ENCODE measurements at regions not wholly inside any gene's neighbourhood (a gene's known extent, or its start where the extent isn't known, plus 50 kb on each side); places are given as distances from the start of the nearest gene placed in this dataset.
"Not testable (repeated sequence)": the region's sequence is repeated elsewhere in the genome, so short reads cannot be mapped to it uniquely, and the experiment has no call there.

DNA sequence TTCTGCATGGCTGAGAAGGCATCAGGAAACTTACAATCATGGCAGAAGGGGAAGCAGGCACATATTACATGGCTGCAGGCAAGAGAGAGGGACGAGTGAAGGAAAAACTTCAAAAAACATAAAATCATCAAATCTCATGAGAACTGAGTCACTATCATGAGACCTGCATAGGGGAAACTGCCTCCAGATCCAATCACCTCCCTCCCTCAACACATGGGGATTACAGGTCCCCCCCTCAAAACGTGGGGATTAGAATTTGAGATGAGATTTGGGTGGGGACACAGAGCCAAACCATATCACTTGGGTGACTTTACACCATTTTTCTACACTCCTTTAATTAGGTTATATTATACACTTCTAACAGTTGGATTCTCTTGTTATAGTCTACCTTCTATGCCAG, 490.7 kb upstream of the KCND2 start:
- no peak for DNase-seq (ENCODE audit: low read depth)

DNA sequence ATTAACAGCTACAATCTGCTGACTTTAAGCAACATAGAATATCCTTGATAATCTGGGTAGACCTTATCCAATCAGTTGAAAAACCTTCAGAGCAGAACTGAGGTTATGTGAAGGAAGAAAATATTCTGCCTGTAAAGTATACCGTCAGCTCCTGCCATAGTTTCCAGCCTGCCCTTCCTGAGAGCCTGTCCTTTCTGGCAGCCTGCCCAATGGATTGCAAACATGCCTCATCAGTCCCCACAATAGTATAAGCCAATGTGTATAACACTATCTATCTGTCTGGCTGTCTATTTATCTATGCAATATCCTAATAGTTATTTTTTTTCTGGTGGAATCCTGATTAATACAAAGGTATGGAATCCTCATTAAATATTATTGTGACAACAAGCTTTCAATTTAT, 489.2 kb upstream of the KCND2 start:
- peak; percentile 72 for DNase-seq (ENCODE audit: low read depth)

DNA sequence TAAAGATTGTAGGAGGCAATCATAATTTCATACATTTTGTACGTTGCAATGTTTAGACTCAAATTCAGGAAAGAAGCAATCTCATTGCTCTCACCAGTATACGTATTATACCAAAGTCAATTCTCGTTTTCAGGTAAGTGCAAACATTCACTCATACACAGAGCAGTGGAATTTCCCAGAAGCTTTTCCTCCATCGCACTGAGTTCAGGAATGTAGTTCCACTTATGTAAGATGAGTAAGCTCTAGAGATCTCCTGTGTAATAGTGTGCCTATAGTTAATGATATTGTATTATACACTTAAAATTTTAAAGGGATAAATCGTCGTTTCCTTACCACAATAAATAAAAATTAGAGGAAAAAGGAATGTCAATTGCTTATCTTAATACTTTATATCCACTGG, 470.8 kb upstream of the KCND2 start:
- DNase-seq (ENCODE audit: low read depth), result no peak

DNA sequence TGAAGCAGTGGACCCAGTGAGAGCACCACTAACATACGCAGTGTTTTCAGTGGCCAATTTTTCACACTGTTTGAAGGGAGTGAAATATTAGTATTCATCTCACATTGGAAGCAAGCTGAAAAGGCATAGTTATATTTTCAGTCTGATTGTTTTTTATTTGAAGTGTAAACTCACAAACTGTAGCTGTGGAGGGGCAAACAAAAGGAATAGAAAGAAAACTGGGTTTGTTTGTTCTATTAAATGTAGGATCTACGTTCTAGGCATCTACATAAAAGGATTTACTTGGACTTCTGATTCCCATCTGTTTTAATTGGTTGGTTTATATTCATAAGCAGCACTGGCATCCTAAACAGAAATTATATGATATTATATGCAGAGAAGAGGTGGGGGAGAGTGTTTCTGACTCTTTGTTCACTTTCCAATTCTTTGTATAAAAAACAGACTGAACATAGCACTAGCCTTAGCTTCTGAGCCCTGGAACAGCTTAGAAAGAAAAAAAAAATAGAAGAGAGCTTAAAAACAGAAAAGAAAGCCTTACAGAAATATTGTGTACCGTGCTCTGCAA, 447.8 kb upstream of the KCND2 start:
- DNase-seq (ENCODE audit: low read depth), result no peak

DNA sequence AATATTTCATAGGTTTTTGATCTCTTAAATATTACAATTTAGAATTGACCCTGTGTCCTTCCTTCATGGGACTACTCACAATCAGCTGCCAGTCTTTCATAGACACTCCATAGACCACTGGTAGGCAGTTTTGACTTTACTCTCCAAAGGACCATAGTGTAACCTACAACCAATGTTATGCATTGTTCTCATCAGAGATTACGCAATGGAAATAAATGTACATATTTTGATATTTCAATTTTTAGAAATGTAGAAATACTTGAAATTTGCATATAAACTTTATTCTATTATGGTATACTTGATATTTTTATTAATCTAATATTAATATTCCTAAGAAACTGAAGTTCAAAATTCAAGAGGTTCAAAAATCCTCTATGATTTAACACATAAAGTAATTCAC, 446.4 kb upstream of the KCND2 start:
- DNase-seq (ENCODE audit: low read depth), result no peak

DNA sequence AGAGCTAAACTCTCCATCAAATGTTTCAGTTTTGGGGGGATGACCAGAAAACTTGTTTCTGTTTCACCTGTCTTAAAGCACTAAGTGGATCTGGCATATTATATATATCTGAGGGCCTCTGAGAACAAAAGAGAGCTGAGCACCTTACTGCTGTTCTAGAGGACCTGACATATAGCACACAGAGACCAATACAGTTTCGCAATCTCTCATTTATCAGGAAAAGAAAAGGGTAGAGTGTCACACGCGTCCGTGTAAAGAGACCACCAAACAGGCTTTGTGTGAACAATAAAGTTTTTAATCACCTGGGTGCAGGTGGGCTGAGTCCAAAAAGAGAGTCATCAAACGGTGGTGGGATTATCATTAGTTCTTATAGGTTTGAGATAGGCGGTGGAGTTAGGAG, 434.5 kb upstream of the KCND2 start:
- no peak for DNase-seq (ENCODE audit: low read depth)

DNA sequence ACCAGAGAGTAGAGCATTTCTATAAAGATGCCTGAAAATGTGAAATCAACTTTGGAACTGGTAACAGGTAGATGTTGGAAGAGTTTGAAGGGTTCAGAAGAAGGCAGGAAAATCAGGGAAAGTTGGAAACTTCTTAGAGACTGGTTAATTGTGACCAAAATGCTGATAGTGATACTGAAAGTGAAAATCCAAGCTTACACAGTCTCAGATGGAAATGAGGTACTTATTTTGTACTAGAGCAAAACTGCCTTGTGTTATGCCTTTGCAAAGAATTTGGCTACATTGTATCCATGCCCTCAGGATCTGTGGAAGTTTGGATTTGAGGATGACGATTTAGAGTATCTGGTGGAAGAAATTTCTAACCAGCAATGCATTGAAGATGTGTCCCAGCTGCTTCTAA, 430.6 kb upstream of the KCND2 start:
- DNase-seq (ENCODE audit: low read depth), result no peak

DNA sequence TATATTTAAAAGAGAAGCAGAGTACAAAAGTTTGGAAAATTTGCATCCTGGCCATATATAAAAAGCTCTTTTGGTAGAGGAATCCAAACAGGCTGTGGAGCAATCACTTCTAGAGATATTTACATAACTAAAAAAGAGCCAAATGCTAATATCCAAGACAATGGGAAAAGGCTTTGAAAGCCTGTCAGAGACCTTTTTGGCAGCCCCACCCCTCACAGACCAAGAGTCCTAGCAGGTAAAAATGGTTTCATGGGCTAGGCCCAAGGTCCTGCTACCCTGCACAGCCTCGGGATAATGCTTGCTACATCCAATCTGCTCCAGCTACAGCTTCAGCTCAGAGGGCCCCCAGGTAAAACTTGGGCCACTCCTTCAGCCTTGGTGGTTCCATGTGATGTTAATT, 430.2 kb upstream of the KCND2 start:
- DNase-seq (ENCODE audit: low read depth), result no peak

DNA sequence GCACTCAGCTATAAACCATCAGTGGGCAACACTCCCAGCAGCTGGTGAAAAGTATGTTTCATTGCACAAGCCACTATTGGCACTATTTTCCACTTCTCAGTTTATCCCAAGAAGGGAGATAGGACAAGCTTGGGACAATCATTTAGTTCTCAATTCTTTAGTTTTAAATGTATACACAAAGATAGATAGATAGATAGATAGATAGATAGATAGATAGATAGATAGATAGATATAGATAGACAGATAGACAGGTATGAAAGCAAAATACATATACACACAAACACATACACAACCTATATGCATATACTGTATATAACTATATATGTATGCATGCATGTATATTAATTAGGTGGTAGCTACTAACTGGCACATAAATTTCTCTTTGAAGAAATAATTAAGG, 411.6 kb upstream of the KCND2 start:
- no peak for DNase-seq (ENCODE audit: low read depth)

DNA sequence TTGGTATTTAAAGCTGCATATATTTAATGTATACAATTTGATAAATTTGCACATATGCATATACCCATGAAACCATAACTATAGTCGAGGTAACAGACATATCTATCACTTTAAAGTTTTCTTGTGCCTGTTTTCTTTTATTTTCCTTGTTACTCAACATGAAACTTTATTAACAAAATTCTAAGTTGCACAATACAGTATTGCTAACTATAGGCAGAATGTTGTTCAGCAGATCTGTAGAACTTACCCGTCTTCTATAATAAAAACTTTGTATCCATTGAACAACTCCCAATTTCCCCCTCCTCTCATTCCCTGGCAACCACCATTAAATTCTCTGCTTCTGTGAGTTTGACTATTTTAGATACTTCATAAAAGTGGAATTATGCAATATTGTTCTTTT, 404.6 kb upstream of the KCND2 start:
- DNase-seq (ENCODE audit: low read depth), result no peak

DNA sequence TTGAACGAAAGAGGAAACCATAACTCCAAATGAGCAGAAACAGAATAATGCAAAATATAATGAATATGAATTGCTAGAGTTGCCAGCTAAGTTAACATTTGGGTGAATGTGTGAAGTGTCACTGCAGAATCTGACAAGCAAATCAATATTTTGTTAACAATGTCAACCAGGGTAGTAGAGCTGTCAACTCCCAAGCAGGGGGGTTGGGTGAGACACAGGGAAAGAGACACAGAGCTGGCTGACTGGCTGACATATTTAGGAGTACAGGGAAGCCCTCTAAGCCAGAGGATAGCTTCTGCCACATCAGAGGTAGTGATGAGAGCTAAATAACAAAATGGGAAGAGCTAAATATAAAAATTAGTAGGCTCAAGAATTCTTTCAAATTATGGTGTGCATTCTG, 393.1 kb upstream of the KCND2 start:
- no peak for DNase-seq (ENCODE audit: low read depth)

DNA sequence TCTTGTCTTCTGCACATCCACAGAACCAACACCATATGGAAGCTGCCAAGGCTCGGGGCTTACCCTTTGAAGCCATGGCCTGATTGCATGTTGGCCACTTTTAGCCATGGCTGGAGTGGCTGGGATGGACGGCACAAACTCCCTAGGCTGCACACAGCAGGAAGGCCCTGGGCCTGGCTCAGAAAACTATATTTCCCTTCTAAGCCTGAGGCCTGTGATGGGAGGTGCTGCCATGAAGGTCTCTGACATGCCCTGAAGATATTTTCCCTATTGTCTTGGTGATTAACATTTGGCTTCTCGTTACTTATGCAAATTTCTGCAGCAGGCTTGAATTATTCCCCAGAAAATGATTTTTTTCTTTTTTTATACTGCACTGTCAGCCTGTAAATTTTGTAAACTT, 387.0 kb upstream of the KCND2 start:
- DNase-seq (ENCODE audit: low read depth), result no peak

DNA sequence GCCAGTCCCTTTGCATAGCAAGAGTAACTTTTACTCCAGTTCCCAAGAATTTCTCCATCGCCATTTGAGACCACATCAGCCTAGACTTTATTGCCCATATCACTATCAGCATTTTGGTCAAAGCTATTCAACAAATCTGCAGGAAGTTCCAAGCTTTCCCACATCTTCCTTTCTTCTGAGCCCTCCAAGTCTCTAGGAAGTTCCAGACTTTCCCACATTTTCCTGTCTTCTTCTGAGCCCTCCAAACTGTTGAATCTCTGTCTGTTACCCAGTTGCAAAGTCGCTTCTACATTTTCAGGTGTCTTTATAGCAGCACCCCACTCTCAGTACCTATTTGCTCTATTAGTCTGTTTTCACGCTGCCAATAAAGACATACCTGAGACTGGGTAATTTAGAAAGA, 386.4 kb upstream of the KCND2 start:
- not testable (repeated sequence) for DNase-seq (ENCODE audit: low read depth)

DNA sequence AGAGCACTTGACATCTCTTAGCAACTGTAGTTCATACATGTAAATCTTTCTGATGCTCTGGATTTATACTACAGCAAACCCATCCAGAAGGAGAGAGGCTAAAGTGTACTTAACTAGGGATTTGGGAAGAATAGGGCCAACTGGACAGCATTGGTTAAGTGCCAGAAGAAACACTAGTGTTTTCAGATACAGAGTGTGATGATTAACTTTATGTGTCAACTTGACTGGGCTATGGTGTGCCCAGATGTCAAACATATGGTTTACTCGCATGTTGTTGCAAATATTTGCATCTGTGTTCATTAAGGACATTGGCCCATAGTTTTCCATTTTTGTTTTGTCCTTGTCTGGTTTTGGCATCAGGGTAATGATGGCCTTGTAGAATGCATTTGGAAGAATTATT, 384.7 kb upstream of the KCND2 start:
- DNase-seq (ENCODE audit: low read depth), result no peak

DNA sequence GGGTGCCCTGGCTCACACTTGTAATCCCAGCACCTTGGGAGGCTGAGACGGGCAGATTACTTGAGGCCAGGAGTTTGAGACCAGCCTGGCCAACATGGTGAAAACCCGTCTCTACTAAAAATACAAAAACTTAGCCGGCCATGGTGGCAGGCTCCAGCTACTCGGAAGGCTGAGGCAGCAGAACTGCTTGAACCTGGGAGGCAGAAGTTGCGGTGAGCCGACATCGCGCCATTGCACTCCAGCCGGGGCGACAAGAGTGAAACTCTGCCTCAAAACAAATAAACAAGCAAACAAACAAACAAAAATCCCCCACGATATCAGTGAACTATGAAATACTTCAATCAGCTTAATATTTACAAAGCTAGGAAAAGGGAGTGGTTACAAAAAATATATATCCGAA, 382.3 kb upstream of the KCND2 start:
- no peak for DNase-seq (ENCODE audit: low read depth)

DNA sequence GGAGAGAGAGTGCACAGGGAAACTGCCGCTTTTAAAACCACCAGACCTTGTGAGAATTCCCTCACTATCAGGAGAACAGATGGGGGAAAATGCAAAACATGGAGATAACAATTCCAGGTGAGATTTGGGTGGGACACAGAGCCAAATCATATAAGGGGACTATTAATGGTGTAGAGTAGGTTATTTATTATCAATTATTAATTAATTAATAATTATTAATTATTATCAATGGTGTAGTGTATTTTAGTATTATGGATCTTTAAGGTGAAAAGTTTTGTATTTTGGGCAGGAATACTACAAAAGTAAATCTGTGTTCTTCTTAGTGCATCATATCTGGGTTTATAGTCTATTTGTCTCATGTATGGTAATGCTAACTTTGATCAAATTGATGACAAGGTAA, 377.7 kb upstream of the KCND2 start:
- no peak for DNase-seq (ENCODE audit: low read depth)

DNA sequence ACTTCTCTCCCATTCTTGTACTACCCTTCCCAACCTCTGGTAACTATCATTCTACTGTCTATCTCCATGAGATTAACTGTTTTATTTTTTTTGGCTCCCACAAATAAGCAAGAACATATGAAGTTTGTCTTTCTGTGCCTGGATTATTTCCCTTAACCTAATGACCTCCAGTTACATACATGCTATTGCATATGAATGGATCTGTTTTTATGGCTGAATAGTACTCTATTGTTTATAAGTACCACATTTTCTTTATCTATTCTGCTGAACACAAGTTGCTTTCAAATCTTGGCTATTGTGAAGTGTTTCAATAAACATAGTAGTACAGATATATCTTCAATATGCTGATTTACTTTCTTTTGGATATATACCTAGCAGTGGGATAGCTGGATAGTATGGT, 376.6 kb upstream of the KCND2 start:
- no peak for DNase-seq (ENCODE audit: low read depth)

DNA sequence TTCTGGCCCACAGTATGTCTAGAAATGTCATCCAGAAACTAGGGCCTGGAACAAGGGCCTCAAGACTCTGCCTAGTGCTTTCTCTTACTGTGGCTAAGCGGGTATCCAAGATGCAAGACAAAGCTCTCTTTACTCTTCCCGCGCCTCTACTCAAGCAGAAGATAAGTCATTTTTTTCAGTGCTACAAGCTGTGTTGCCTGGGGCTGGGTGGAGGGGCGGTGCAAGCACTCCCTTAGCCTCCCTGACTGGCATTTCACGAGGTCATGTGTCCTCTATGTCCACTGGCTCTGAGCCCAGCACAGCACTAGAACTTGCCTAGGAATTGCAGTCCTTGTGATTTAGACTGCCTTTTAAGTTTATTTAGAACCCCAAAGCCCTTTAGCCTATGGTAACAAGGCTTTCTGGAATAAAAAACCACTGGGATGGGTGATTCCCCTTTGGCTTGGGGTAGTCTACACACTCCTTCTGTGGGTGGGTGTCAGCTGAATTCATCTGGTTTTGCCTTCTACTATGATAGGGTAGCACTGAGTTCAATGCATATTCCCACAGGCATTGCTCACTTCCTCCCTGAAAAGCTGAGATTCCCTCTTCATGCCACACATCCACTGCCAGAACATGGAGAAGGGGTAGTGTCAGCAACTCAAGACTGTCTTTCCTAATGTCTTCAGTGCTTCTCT, 371.8 kb upstream of the KCND2 start:
- DNase-seq (ENCODE audit: low read depth), result peak; percentile 24

DNA sequence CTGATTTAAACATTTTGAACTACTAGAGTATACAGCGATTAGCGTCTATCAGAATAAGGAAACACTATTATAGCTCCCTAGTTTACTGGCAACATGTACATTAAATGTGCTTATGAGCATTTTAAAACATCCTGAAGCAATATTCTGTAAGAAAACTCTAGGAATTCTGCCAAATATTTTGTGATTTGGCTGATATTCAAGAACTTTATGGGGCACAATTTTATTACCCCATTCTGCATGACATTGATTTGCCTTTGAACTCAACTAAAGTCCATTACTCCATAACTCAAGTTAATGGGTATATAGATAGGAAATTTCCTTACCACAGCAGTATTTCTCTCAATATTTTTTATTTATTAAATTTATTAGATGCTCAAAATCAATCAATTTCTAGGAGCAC, 369.9 kb upstream of the KCND2 start:
- DNase-seq (ENCODE audit: low read depth), result no peak

DNA sequence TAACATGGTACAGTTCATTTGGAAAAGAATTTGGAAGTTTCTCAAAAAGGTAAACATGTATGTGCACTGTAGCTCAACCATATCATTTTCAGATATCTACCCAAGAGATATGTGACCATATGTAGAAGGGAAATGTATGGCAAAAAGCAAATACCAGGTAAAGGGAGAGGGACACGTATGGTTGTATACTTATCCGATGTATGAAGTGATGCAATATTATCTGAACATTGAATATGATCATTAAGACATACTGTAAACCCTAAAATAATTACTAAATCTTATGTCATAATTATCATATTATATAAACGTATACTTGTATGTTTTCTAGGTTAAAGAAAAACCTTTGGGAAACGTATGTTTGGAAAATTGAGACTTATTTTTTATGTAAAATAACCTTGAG, 367.5 kb upstream of the KCND2 start:
- no peak for DNase-seq (ENCODE audit: low read depth)

DNA sequence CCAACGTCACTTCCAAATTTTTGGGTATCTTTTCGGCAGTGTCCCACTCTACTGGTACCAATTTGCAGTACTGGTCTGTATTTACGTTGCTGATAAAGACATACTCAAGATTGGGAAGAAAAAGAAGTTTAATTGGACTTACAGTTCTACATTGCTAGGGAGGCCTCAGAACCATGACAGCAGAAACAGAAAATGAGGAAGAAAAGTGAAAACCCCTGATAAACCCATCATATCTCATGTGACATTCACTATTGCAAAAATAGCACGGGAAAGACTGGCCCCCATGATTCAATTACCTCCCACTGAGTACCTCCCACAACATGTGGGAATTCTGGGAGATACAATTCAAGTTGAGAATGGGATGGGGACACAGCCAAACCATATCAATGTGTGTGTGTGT, 364.0 kb upstream of the KCND2 start:
- DNase-seq (ENCODE audit: low read depth), result no peak

DNA sequence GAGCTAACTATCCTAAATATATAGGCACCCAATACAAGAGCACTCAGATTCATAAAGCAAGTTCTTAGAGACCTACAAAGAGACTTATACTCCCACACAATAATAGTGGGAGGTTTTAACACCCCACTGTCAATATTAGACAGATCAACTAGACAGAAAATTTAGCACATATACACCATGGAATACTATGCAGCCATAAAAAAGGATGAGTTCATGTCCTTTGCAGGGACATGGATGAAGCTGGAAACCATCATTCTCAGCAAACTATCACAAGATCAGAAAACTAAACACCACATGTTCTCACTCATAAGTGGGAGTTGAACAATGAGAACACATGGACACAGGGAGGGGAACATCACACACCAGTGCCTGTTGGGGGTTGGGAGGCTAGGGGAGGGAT, 358.9 kb upstream of the KCND2 start:
- not testable (repeated sequence) for DNase-seq (ENCODE audit: low read depth)

DNA sequence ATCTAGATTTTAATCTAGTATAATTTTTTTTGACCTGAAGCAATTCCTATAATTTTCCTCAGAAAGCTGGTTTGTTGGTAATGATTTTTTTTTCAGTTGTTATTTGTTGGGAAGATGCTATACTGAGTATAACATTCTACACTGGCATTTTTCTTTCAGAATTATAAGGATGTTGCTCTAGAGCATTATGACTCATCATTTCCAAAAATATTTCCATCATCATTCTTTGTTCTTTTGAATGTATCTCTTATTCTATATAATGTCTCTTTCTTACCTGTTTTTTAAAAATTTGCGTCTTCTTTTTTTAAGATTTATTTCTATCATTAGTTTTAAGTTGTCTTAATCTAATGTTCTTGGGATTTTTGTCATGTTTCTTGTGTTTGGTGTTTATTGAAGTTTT, 356.5 kb upstream of the KCND2 start:
- DNase-seq (ENCODE audit: low read depth), result no peak

DNA sequence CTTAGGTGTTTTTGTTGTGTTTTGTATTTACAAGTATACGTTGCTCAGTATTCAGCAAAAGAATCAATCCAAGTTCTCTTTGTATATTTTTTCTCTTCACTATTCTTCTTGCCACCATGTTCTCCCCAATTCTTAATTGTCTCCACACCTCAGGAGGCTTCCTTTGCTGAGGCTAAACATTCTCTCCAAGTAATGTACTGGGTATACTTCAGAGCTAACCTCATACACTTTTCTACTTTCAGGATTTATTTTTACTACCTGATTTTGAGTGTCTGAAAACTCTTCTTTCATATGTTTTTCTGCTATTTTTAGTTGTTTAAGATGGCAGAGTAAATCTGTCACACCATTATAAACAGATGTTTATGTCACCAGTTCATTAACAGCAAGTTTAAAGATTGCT, 354.8 kb upstream of the KCND2 start:
- no peak for DNase-seq (ENCODE audit: low read depth)
